Erythroblast (primary cell): ENCODE measurements at regions not wholly inside any gene's neighbourhood (a gene's known extent, or its start where the extent isn't known, plus 50 kb on each side); places are given as distances from the start of the nearest gene placed in this dataset.

ENCODE experiments used
- GATA1 ChIP-seq: IDR thresholded peaks from 2 replicates; pipeline ENCODE4 v1.6.1; 2011; ENCODE audit warnings: low read depth, mild to moderate bottlenecking, control low read depth, low read length, moderate library complexity
- POLR2A ChIP-seq: IDR thresholded peaks from 2 replicates; pipeline ENCODE4 v1.6.1; 2011; ENCODE audit warnings: mild to moderate bottlenecking, low read length

GRCh38 chr1:199129247-199129646, 490.4 kb downstream of the PTPRC start:
- TF ChIP-seq POLR2A (no peak), GATA1 (no peak)
